ENCODE measurements at regions not wholly inside any gene's neighbourhood (a gene's known extent, or its start where the extent isn't known, plus 50 kb on each side); places are given as distances from the start of the nearest gene placed in this dataset.
"Not testable (repeated sequence)": the region's sequence is repeated elsewhere in the genome, so short reads cannot be mapped to it uniquely, and the experiment has no call there.

DNA sequence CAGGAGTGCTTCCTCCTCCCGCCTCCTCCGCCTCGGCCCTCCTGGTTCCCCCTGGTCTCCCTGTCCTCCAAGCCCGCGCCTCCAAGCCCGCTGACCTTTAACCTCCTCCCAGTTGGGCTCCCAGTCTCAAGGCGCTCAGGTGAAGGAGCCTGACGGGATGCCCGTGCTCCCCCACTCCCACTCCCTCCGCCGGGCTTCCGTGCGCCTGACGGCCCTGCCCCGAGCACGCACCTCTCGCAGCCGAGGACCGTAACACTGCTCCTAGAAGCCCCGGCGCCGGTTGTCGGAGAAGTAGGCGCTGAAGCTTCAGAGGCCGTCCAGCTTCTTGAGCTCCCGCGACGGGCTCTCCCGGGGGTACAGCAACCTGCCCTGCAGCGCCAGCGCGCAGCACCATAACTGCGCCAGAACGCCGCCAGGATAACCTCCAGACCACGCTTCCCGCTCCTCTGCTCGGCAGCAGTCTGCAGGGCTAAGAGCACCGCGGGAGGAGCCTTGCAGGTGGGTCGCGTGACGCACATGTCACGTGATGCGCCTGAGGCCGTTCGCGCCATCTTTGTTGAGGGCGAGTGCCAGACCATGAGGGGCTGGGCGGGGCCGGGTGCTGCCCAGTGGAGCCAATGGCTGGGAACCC lies 71.0 kb upstream of the ZNF479 start:
- in situ Hi-C loops (cut with MboI; ENCODE audit: low sequenced_read_pairs in 4 of 4) (no loop called here), intact Hi-C loops (cut with DNase I; ENCODE audit: low total_unique reads) (no loop called here)
- Histone ChIP-seq H3K9me3 (no peaks in the 10 kb centered on the region), H3K4me1 (no peaks in the 10 kb centered on the region), H3K27me3 (no peaks in the 10 kb centered on the region), H3K27ac (no peak overlapping the region), H3K36me3 (no peaks in the 10 kb centered on the region), H3K4me3 (no peak overlapping the region)
- TF ChIP-seq, protein P1, sequence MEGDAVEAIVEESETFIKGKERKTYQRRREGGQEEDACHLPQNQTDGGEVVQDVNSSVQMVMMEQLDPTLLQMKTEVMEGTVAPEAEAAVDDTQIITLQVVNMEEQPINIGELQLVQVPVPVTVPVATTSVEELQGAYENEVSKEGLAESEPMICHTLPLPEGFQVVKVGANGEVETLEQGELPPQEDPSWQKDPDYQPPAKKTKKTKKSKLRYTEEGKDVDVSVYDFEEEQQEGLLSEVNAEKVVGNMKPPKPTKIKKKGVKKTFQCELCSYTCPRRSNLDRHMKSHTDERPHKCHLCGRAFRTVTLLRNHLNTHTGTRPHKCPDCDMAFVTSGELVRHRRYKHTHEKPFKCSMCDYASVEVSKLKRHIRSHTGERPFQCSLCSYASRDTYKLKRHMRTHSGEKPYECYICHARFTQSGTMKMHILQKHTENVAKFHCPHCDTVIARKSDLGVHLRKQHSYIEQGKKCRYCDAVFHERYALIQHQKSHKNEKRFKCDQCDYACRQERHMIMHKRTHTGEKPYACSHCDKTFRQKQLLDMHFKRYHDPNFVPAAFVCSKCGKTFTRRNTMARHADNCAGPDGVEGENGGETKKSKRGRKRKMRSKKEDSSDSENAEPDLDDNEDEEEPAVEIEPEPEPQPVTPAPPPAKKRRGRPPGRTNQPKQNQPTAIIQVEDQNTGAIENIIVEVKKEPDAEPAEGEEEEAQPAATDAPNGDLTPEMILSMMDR (IDR thresholded peaks at IDR 0.05 in 4 of 5, conservative IDR thresholded peaks at IDR 0.05 in 1 of 5) = no peak
- TF ChIP-seq POLR2A (IDR thresholded peaks at IDR 0.05) = no peak
- ATAC-seq (no peak), DNase-seq (no peak)

DNA sequence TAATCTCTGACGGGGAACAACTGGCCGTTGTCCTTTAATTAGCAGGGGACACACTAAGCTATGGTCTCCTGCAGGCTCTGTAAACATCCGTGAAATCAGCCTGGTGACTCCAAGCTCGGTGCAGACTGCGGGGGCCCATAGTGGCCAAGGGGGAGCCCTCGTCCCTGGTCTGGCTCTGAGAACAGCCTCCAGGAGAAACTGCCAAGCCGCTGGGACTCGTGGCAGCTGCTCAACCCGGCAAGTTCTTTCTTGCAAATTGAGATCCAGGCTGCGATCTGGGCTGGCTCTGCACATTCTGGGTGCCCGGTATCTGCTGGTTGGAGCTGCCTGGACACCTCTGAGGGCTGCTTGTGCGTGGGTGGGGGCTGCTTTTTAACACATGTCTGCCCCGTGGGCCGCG lies 71.6 kb upstream of the ZNF479 start:
- H3K27ac ChIP-seq; H3K4me1 ChIP-seq; DNase-seq; H3K27me3 ChIP-seq; in situ Hi-C loops (cut with MboI; ENCODE audit: low sequenced_read_pairs in 4 of 4); ATAC-seq; H3K36me3 ChIP-seq; H3K9me3 ChIP-seq; intact Hi-C loops (cut with DNase I; ENCODE audit: low total_unique reads); H3K4me3 ChIP-seq: not testable (repeated sequence)

DNA sequence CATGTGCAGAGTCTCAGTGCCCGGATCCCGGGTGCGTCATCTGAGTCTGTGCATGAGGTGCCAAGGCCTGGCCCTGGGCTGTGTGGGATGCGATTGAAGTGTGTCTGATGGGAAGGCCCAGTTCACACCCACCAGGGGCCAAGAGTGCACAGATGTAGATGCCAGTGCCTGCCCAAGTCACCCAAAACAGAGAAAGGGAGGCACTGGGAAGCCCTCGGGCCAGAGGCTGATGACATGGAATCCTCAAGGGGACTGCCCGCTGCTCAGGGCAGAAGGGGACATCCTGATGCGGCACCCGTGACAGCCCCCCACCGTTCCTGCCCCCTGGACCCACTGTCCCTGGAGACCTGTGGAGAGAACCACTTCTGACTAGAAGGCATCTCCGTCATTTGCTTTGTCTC lies 72.2 kb upstream of the ZNF479 start:
- Histone ChIP-seq H3K27ac (no peak overlapping the region), H3K4me3 (no peak overlapping the region), H3K4me1 (no peaks in the 10 kb centered on the region), H3K36me3 (no peaks in the 10 kb centered on the region), H3K9me3 (no peaks in the 10 kb centered on the region), H3K27me3 (no peaks in the 10 kb centered on the region)
- TF ChIP-seq, protein P1 (IDR thresholded peaks at IDR 0.05 in 4 of 5, conservative IDR thresholded peaks at IDR 0.05 in 1 of 5) = no peak
- no peak for TF ChIP-seq POLR2A (IDR thresholded peaks at IDR 0.05)
- DNase-seq (no peak), ATAC-seq (no peak)
- in situ Hi-C loops (cut with MboI; ENCODE audit: low sequenced_read_pairs in 4 of 4) (no loop called here), intact Hi-C loops (cut with DNase I; ENCODE audit: low total_unique reads) (no loop called here)

DNA sequence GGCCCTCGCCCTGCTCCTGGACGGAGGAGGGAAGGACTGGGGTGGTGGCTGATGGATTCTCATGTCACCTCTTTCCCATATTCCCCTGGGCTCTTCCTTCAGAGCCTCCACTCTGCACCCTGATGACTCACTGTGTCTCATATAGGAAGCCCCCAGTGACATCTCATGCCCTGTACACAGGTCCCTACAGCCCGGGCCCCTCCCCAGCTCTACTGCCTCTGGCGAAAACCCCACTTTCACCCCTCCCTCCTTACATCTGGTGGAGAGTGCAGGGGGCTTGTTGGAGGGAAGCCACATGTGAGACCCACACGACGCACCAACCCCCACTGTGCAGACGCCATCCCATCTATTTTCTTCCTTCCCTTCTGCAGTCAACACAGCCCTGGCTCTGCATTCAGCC lies 72.8 kb upstream of the ZNF479 start:
- TF ChIP-seq POLR2A (IDR thresholded peaks at IDR 0.05) = no peak
- TF ChIP-seq, protein P1 (IDR thresholded peaks at IDR 0.05 in 4 of 5, conservative IDR thresholded peaks at IDR 0.05 in 1 of 5) = no peak
- H3K27ac ChIP-seq = no peak overlapping the region
- no peak for ATAC-seq
- H3K27me3 ChIP-seq = no peaks in the 10 kb centered on the region
- H3K4me3 ChIP-seq = no peak overlapping the region
- in situ Hi-C loops (cut with MboI; ENCODE audit: low sequenced_read_pairs in 4 of 4) = no loop called here
- no peaks in the 10 kb centered on the region for H3K9me3 ChIP-seq
- no peak for DNase-seq
- intact Hi-C loops (cut with DNase I; ENCODE audit: low total_unique reads) = no loop called here
- no peaks in the 10 kb centered on the region for H3K36me3 ChIP-seq
- H3K4me1 ChIP-seq = no peaks in the 10 kb centered on the region

DNA sequence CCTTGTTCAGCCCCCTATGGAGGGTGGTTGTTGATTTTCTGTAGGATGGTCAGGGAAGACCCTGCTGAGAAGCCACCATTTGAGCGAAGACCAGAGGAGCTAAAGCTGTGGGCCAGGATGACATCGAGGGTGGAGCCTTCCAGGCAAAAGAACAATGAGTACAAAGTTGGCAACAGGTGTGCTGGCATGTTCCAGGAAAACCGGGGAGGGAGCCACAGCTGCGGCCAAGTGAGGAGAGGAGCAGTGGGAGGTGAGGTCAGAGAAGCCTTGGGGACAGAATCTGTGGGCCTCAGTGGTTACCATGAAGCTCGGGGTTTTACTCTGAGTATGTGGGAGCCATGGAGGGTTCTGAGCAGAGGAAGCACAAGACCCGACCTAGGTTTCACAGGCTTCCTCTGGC lies 75.6 kb upstream of the ZNF479 start:
- no peak overlapping the region for H3K4me3 ChIP-seq
- H3K9me3 ChIP-seq = no peaks in the 10 kb centered on the region
- DNase-seq (no peak), ATAC-seq (no peak)
- no peaks in the 10 kb centered on the region for H3K4me1 ChIP-seq
- intact Hi-C loops (cut with DNase I; ENCODE audit: low total_unique reads) = no loop called here
- no peak for TF ChIP-seq POLR2A (IDR thresholded peaks at IDR 0.05)
- TF ChIP-seq, protein P1 (IDR thresholded peaks at IDR 0.05 in 4 of 5, conservative IDR thresholded peaks at IDR 0.05 in 1 of 5) = no peak
- in situ Hi-C loops (cut with MboI; ENCODE audit: low sequenced_read_pairs in 4 of 4) = no loop called here
- no peaks in the 10 kb centered on the region for H3K27me3 ChIP-seq
- H3K27ac ChIP-seq = no peak overlapping the region
- H3K36me3 ChIP-seq = no peaks in the 10 kb centered on the region

Data from gastrocnemius medialis (tissue), 4 donors.